GM18870 (cell line): ENCODE measurements at regions not wholly inside any gene's neighbourhood (a gene's known extent, or its start where the extent isn't known, plus 50 kb on each side); places are given as distances from the start of the nearest gene placed in this dataset.

ENCODE experiments used
- ATAC-seq: cut with Tn5 transposase; IDR thresholded peaks from one replicate; pipeline ENCODE4 v1.9.1; 2021; ENCODE audit warnings: moderate library complexity; ENCODE audit not compliant: unreplicated experiment

GRCh38 chr14:22390824-22391461 lies 198.1 kb downstream of the DAD1 start:
- peak; percentile 37 for ATAC-seq

GRCh38 chr14:22390195-22390594 lies 198.8 kb downstream of the DAD1 start:
- ATAC-seq = no peak

GRCh38 chr14:22388669-22389595 lies 200.1 kb downstream of the DAD1 start:
- no peak for ATAC-seq

GRCh38 chr14:22387776-22388241 lies 201.2 kb downstream of the DAD1 start:
- ATAC-seq = no peak

- ATAC-seq = no peak
These were observed 201.9 kb downstream of the DAD1 start for GRCh38 chr14:22386924-22387775.

- ATAC-seq = no peak
These were observed 204.0 kb downstream of the DAD1 start for GRCh38 chr14:22384974-22385526.

- no peak for ATAC-seq
These were observed 204.9 kb downstream of the DAD1 start for GRCh38 chr14:22384167-22384549.

GRCh38 chr14:22383515-22384166 lies 205.4 kb downstream of the DAD1 start:
- ATAC-seq = peak; percentile 43

- ATAC-seq = no peak
These were observed 206.1 kb downstream of the DAD1 start for GRCh38 chr14:22382955-22383354.

- ATAC-seq = no peak
These were observed 206.6 kb downstream of the DAD1 start for GRCh38 chr14:22382395-22382794.

GRCh38 chr14:22381766-22382165 lies 207.3 kb downstream of the DAD1 start:
- ATAC-seq = no peak

- no peak for ATAC-seq
These were observed 207.6 kb downstream of the DAD1 start for GRCh38 chr14:22381408-22381760.

- no peak for ATAC-seq
These were observed 208.2 kb downstream of the DAD1 start for GRCh38 chr14:22380571-22381407.

GRCh38 chr14:22379727-22380126 lies 209.3 kb downstream of the DAD1 start:
- ATAC-seq = no peak

GRCh38 chr14:22378181-22378580 lies 210.8 kb downstream of the DAD1 start:
- no peak for ATAC-seq

- no peak for ATAC-seq
These were observed 213.6 kb downstream of the DAD1 start for GRCh38 chr14:22375321-22375930.

- no peak for ATAC-seq
These were observed 218.8 kb downstream of the DAD1 start for GRCh38 chr14:22370084-22370847.

- ATAC-seq = no peak
These were observed 230.3 kb downstream of the DAD1 start for GRCh38 chr14:22358726-22359125.
